ENCODE measurements at regions not wholly inside any gene's neighbourhood (a gene's known extent, or its start where the extent isn't known, plus 50 kb on each side); places are given as distances from the start of the nearest gene placed in this dataset.

DNA sequence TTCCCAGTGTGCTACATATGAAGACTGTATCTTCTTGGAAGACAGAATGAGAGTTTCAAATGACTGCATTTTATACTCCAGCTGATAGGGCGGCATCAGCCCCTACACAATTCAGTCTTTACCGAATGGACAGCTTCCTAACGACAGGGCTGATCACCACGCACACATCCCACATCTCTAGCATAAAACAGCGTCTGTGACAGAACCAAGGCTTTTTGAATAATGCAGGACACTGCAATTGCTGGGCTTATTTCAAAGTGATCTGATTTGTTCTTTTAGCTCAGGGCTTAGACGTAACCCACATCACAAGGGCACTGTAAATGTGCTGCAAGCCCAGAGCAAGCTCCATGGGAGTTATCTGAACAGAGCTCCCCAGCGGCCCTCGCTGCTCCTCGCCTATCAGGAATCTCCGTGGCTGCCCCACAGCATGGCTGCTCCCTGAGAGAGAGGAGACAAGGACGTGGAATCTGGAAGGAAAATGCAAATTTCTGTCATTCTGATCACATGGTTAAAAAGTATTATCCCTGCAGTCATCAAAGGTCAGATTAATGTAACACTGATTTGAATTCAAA lies 158.5 kb upstream of the ALKAL2 start:
- DNase-seq (no peak), ATAC-seq (no peak)
- Histone ChIP-seq H3K4me1 (peaks cover 14% of the 10 kb centered on the region), H3K36me3 (replicated peaks in 1 of 2; ENCODE audit: insufficient read depth in 1 of 2, low read depth in 2 of 2) (no peaks in the 10 kb centered on the region), H3K4me3 (no peak overlapping the region), H3K9me3 (no peaks in the 10 kb centered on the region), H3K27me3 (no peaks in the 10 kb centered on the region), H3K27ac (no peak overlapping the region)
- TF ChIP-seq POLR2A (IDR thresholded peaks at IDR 0.05): no peak
- TF ChIP-seq, protein P1, sequence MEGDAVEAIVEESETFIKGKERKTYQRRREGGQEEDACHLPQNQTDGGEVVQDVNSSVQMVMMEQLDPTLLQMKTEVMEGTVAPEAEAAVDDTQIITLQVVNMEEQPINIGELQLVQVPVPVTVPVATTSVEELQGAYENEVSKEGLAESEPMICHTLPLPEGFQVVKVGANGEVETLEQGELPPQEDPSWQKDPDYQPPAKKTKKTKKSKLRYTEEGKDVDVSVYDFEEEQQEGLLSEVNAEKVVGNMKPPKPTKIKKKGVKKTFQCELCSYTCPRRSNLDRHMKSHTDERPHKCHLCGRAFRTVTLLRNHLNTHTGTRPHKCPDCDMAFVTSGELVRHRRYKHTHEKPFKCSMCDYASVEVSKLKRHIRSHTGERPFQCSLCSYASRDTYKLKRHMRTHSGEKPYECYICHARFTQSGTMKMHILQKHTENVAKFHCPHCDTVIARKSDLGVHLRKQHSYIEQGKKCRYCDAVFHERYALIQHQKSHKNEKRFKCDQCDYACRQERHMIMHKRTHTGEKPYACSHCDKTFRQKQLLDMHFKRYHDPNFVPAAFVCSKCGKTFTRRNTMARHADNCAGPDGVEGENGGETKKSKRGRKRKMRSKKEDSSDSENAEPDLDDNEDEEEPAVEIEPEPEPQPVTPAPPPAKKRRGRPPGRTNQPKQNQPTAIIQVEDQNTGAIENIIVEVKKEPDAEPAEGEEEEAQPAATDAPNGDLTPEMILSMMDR (IDR thresholded peaks at IDR 0.05): no peak
- 84 to 86% methylated on average over 11 of the region's 11 CpGs for WGBS, 2 donors
- intact Hi-C loops (cut with DNase I): no loop called here

DNA sequence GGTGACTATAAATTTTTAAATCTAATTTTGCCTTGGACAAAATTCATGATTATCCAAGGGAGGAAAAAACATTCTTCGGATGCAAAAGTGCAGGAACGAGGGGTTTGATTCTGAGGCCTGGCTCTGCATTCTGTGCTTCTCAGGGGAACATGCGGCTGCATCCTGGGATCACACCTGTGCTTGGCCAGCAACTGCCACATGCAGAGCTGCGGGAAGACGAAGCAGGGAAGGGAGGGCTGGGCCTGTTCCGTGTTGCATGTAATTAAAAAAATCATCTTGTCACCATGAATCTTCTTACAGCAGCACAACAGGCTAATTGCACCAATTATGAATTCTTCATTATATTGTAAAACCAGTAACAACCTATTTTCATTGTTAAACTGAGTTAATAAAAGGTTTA lies 158.0 kb upstream of the ALKAL2 start:
- peaks cover 14% of the 10 kb centered on the region for H3K4me1 ChIP-seq
- H3K36me3 ChIP-seq (replicated peaks in 1 of 2; ENCODE audit: insufficient read depth in 1 of 2, low read depth in 2 of 2): no peaks in the 10 kb centered on the region
- intact Hi-C loops (cut with DNase I): no loop called here
- ATAC-seq (no peak), DNase-seq (no peak)
- no peak overlapping the region for H3K4me3 ChIP-seq
- no peak overlapping the region for H3K27ac ChIP-seq
- no peaks in the 10 kb centered on the region for H3K9me3 ChIP-seq
- no peak for TF ChIP-seq POLR2A (IDR thresholded peaks at IDR 0.05)
- TF ChIP-seq, protein P1 (IDR thresholded peaks at IDR 0.05): no peak
- no peaks in the 10 kb centered on the region for H3K27me3 ChIP-seq
- 88% methylated on average over 6 of the region's 6 CpGs for WGBS, 2 donors

DNA sequence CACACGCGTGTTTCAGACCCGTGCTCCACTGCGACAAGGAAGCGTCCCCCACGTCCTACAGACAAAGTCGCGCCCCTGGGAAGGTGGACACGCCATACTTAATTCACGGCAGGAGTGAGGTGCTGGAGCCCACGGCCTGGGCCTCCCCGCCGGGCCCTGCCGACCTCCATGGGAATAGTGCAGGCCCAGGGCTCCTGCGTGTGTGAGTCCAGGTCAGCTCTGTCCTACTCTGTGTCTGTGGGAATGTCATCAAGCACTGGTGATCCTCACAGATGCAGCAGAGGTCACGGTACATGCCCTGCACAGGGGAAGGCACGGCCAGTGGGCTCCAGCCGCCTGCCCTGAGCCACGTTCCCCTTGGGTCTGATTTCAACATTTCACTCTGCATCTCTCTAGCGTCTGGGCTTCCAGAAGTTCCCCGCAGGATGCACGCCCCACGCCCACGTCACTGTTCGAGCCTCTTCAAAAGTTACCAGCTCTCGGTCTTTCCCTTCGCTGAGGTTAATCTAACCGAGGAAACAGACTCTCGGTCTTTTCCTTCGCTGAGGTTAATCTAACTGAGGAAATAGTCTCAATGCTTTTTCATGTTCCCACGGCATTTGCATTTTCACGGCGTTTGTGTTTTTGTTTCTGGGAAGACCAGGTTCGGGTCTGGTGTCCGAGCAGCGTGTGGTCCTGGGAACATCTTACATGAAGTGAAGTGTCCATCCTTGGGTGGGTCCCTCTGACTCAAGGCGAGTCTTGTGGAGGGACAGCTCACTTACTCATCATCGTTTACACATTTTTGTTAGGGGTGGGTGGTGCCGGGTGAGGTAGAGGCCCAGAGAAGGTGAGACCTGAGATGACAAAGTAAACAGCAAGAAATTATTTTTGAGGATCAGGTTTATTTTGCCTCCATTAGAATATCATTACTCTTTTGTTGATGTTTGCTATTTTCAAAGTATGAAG lies 157.3 kb upstream of the ALKAL2 start:
- Histone ChIP-seq H3K4me3 (no peak overlapping the region), H3K36me3 (replicated peaks in 1 of 2; ENCODE audit: insufficient read depth in 1 of 2, low read depth in 2 of 2) (no peaks in the 10 kb centered on the region), H3K27me3 (no peaks in the 10 kb centered on the region), H3K27ac (no peak overlapping the region), H3K4me1 (peaks cover 14% of the 10 kb centered on the region), H3K9me3 (no peaks in the 10 kb centered on the region)
- ATAC-seq (no peak), DNase-seq (no peak)
- intact Hi-C loops (cut with DNase I): no loop called here
- WGBS, 2 donors: 86 to 89% methylated on average over 24 to 39 of the region's 39 CpGs
- no peak for TF ChIP-seq POLR2A (IDR thresholded peaks at IDR 0.05)
- TF ChIP-seq, protein P1 (IDR thresholded peaks at IDR 0.05): no peak

DNA sequence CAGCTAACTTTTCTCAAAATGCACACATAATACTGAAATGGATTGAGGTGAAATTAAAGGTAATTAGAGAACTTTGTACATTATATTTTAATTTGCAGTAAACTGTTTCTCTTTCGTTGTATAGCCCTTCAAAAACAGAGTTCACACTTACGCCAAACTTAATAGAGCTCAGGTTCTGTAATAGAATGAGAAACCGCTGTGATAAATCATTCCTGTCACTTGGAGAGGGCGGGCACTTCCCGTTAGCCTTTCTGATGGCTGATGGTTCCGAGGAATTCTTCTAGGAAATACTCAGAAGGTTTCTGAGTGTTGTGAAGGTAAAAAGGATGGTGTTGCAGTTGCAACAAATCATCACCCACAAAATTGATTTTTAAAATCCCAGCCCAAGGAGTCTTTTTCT lies 155.8 kb upstream of the ALKAL2 start:
- TF ChIP-seq POLR2A (IDR thresholded peaks at IDR 0.05): no peak
- TF ChIP-seq, protein P1 (IDR thresholded peaks at IDR 0.05): no peak

More for the DNA sequence above, 155.8 kb upstream of the ALKAL2 start:
- WGBS, 2 donors: 59 to 66% methylated on average over 6 of the region's 6 CpGs
- intact Hi-C loops (cut with DNase I): no loop called here
- no peaks in the 10 kb centered on the region for H3K9me3 ChIP-seq
- H3K27me3 ChIP-seq: no peaks in the 10 kb centered on the region
- no peak for ATAC-seq
- H3K4me3 ChIP-seq: no peak overlapping the region
- peaks cover 5% of the 10 kb centered on the region for H3K4me1 ChIP-seq
- H3K36me3 ChIP-seq (replicated peaks in 1 of 2; ENCODE audit: insufficient read depth in 1 of 2, low read depth in 2 of 2): no peaks in the 10 kb centered on the region
- DNase-seq: no peak
- no peak overlapping the region for H3K27ac ChIP-seq

Measured in body of pancreas (tissue), 4 donors.